HL-60 (cell line): ENCODE measurements at regions not wholly inside any gene's neighbourhood (a gene's known extent, or its start where the extent isn't known, plus 50 kb on each side); places are given as distances from the start of the nearest gene placed in this dataset.

Experiments used
- DNase-seq, 2 experiments: peaks; one replicate each; pipeline ENCODE4 v3.0.0-alpha.2; 2010 to 2020; ENCODE audit warnings: low read depth in 1 of 2, low spot score in 1 of 2
- H3K27ac ChIP-seq: fragments of 250-450 bp; sonication (Bioruptor Pico); replicated peaks from 2 replicates; pipeline ENCODE4 v1.5.1; 2020; ENCODE audit warnings: mild to moderate bottlenecking, moderate library complexity
- H3K27me3 ChIP-seq: fragments of 250-450 bp; sonication (Bioruptor Pico); 2 replicates; pipeline ENCODE4 v1.5.1; 2021; ENCODE audit warnings: mild to moderate bottlenecking, moderate library complexity; ENCODE audit not compliant: insufficient read depth, poor library complexity, severe bottlenecking
- H3K4me3 ChIP-seq: replicated peaks from 2 replicates; pipeline ENCODE4 v1.5.1; 2011; ENCODE audit warnings: mild to moderate bottlenecking, control low read depth, low read length; ENCODE audit not compliant: insufficient read depth
- GABPA ChIP-seq: IDR thresholded peaks from 2 replicates; pipeline ENCODE4 v1.6.1; 2012; ENCODE audit warnings: low read depth
- POLR2AphosphoS5 ChIP-seq: IDR thresholded peaks from 2 replicates; pipeline ENCODE4 v1.6.1; 2012; ENCODE audit warnings: low read depth
- SPI1 ChIP-seq: IDR thresholded peaks from 2 replicates; pipeline ENCODE4 v1.6.1; 2012; ENCODE audit warnings: low read depth, mild to moderate bottlenecking, borderline replicate concordance
- TF ChIP-seq, protein P1 (sequence below): IDR thresholded peaks from one replicate; pipeline ENCODE4 v1.5.1; 2011; ENCODE audit warnings: low read length, control low read depth, inconsistent platforms; ENCODE audit not compliant: insufficient read depth
- TF ChIP-seq, protein P2 (sequence below): IDR thresholded peaks from 2 replicates; pipeline ENCODE4 v1.6.1; 2012; ENCODE audit warnings: low read depth; ENCODE audit not compliant: insufficient replicate concordance

DNA sequence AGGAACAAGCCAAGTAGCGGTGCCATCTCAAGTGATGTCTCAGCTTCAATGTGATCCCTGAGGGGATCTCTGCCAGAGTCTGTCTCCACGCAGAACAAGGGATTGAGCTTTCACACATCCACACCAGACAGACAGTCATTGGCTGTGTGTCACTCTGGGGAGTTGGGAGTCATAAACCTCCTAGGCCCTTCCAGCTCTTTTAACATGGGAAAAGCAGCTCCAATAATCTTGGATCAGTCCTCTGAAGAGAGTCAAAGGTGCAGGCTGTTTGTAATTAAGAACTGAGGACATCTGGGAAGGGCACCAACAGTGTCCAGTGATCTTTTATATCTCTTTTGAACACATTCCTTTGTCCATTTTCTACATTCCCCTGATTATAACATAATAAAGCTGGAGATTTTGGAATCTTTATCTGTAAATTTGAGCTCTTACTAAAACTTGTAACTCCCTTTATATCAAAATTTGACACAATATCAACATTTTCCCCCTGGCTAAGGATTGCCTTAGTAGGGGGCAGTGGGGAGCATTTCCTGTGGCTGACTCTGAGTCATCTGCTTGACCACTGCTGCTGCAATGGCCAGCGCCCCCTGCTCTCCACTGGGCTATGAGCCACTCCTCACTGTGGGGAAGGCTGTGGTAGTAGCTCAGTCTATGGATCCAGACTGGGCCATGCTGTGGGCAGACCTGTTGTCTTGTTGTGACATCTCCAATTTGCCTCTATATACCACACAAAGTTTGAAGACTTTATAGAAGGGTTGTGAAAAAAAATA, 284.4 kb downstream of the OSTF1 start:
- TF ChIP-seq, protein P1, sequence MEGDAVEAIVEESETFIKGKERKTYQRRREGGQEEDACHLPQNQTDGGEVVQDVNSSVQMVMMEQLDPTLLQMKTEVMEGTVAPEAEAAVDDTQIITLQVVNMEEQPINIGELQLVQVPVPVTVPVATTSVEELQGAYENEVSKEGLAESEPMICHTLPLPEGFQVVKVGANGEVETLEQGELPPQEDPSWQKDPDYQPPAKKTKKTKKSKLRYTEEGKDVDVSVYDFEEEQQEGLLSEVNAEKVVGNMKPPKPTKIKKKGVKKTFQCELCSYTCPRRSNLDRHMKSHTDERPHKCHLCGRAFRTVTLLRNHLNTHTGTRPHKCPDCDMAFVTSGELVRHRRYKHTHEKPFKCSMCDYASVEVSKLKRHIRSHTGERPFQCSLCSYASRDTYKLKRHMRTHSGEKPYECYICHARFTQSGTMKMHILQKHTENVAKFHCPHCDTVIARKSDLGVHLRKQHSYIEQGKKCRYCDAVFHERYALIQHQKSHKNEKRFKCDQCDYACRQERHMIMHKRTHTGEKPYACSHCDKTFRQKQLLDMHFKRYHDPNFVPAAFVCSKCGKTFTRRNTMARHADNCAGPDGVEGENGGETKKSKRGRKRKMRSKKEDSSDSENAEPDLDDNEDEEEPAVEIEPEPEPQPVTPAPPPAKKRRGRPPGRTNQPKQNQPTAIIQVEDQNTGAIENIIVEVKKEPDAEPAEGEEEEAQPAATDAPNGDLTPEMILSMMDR, result no peak
- TF ChIP-seq, protein P2, sequence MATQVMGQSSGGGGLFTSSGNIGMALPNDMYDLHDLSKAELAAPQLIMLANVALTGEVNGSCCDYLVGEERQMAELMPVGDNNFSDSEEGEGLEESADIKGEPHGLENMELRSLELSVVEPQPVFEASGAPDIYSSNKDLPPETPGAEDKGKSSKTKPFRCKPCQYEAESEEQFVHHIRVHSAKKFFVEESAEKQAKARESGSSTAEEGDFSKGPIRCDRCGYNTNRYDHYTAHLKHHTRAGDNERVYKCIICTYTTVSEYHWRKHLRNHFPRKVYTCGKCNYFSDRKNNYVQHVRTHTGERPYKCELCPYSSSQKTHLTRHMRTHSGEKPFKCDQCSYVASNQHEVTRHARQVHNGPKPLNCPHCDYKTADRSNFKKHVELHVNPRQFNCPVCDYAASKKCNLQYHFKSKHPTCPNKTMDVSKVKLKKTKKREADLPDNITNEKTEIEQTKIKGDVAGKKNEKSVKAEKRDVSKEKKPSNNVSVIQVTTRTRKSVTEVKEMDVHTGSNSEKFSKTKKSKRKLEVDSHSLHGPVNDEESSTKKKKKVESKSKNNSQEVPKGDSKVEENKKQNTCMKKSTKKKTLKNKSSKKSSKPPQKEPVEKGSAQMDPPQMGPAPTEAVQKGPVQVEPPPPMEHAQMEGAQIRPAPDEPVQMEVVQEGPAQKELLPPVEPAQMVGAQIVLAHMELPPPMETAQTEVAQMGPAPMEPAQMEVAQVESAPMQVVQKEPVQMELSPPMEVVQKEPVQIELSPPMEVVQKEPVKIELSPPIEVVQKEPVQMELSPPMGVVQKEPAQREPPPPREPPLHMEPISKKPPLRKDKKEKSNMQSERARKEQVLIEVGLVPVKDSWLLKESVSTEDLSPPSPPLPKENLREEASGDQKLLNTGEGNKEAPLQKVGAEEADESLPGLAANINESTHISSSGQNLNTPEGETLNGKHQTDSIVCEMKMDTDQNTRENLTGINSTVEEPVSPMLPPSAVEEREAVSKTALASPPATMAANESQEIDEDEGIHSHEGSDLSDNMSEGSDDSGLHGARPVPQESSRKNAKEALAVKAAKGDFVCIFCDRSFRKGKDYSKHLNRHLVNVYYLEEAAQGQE, result no peak
- no peak for TF ChIP-seq SPI1
- TF ChIP-seq POLR2AphosphoS5, result no peak
- TF ChIP-seq GABPA, result no peak
- Histone ChIP-seq H3K27ac (no peak overlapping the region), H3K4me3 (no peak overlapping the region), H3K27me3 (no peaks in the 10 kb centered on the region)
- no peak for DNase-seq

DNA sequence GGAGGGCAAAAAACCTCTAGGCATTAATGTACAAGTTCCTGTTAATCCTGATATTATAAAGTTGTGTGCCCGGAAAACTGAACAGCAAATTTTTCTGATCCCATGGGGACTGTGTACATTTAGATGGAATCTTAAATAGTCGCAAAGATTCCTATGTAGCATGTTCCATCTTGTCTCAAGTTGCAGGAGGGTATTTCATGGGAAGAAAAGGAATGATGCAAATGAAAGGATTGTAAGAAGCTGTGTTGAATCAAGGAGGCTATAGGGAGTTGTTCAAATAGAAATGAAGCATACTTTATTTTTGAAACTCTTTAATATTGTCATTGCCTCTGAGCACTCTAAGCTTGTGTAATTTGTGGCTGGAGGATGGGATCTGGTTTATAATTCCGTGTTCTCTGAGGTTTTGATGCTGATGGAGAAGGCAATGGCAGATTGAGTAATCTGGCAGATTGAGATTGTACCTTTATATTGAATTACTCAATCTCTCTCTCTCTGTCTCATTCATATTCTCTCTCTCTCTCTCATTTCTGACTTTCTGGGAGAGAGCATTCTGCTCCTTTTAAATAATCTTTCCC, 288.5 kb downstream of the OSTF1 start:
- DNase-seq, result no peak

DNA sequence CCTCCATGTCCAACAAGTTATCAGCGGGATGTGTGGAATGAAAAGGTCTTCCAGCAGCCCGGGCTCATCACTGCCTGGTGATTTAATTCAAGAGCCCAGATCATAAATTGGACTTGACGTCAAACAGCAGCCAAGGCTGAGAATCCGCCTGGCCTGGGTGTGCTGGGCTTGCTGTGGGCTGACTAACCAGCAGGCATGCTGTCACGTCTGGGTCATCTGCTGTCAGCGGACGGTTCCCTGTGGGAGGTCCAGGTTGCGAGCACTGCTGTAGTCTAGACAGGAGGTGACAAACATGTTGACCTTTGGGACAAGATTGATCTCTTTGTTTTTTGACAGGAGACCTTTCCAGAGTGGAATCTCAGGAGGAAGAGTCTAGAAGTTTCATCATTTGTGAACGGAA, 289.7 kb downstream of the OSTF1 start:
- no peak for DNase-seq
- no peak for TF ChIP-seq GABPA
- TF ChIP-seq, protein P1, result no peak
- no peak for TF ChIP-seq POLR2AphosphoS5
- no peak for TF ChIP-seq SPI1
- TF ChIP-seq, protein P2, result no peak
- H3K27ac ChIP-seq, result no peak overlapping the region
- no peak overlapping the region for H3K4me3 ChIP-seq
- no peaks in the 10 kb centered on the region for H3K27me3 ChIP-seq

More for the DNA sequence above, 288.5 kb downstream of the OSTF1 start:
- TF ChIP-seq GABPA, result no peak
- no peak for TF ChIP-seq POLR2AphosphoS5
- TF ChIP-seq, protein P2, result no peak
- TF ChIP-seq, protein P1, result no peak
- no peak for TF ChIP-seq SPI1
- H3K27me3 ChIP-seq, result no peaks in the 10 kb centered on the region
- no peak overlapping the region for H3K27ac ChIP-seq
- H3K4me3 ChIP-seq, result no peak overlapping the region
